ENCODE measurements at regions not wholly inside any gene's neighbourhood (a gene's known extent, or its start where the extent isn't known, plus 50 kb on each side); places are given as distances from the start of the nearest gene placed in this dataset.

- H4K5ac ChIP-seq (ENCODE audit: low read depth, low read length) = no peak overlapping the region
- no peak overlapping the region for H2BK120ac ChIP-seq (ENCODE audit: low read depth, low read length)
- no peaks in the 10 kb centered on the region for H3K4me1 ChIP-seq (ENCODE audit: control insufficient read depth, insufficient read depth, low read length)
- BruUV-seq (replicated peaks) = no TSS peak
- in situ Hi-C loops (cut with MboI; ENCODE audit: low sequenced_read_pairs) = no loop called here
- H3K56ac ChIP-seq (ENCODE audit: extremely low read depth, insufficient read depth, low read length) = no peak overlapping the region
- no peak overlapping the region for H3K4ac ChIP-seq (ENCODE audit: low read depth, low read length)
- no peak overlapping the region for H4K8ac ChIP-seq (ENCODE audit: low read depth in 2 of 2, low read length in 2 of 2)
- no peak overlapping the region for H3K9ac ChIP-seq (ENCODE audit: low read depth, low read length)
- H4K20me1 ChIP-seq (ENCODE audit: insufficient read depth, low read length) = no peaks in the 10 kb centered on the region
- no peak overlapping the region for H2AK9ac ChIP-seq (replicated peaks; ENCODE audit: low read depth, low read length, poor library complexity)
- no peak overlapping the region for H3K23ac ChIP-seq (ENCODE audit: low read depth, low read length)
- no peaks in the 10 kb centered on the region for H3K79me1 ChIP-seq (ENCODE audit: low read depth in 1 of 2, low read length in 2 of 2)
- H3K14ac ChIP-seq (replicated peaks; ENCODE audit: low read depth, low read length) = no peak overlapping the region
- H3K9me1 ChIP-seq (ENCODE audit: insufficient read depth, low read length) = no peaks in the 10 kb centered on the region
- H3K36me3 ChIP-seq (ENCODE audit: control insufficient read depth, insufficient read depth, low read length) = no peaks in the 10 kb centered on the region
- no peak overlapping the region for H2AFZ ChIP-seq (replicated peaks; ENCODE audit: low read length, poor library complexity)
- intact Hi-C loops (cut with micrococcal nuclease) = no loop called here
- H3K4me2 ChIP-seq (ENCODE audit: low read depth, low read length) = no peak overlapping the region
- ATAC-seq (ENCODE audit: low read depth) (no peak), DNase-seq (no peak)
- H2BK20ac ChIP-seq (ENCODE audit: low read depth, low read length) = no peak overlapping the region
- no peak overlapping the region for H4K91ac ChIP-seq (ENCODE audit: insufficient read depth, low read depth, low read length)
- H2AK5ac ChIP-seq (ENCODE audit: low read depth, low read length) = no peak overlapping the region
- H3K27ac ChIP-seq (ENCODE audit: insufficient read depth, low read length) = no peak overlapping the region
- H2BK15ac ChIP-seq (ENCODE audit: low read depth, low read length) = no peak overlapping the region
- no peak overlapping the region for H3K18ac ChIP-seq (ENCODE audit: low read depth, low read length)
- H3K4me3 ChIP-seq (ENCODE audit: insufficient read depth, low read depth, low read length) = no peak overlapping the region
- no peak overlapping the region for H2BK5ac ChIP-seq (ENCODE audit: low read depth, low read length, poor library complexity, severe bottlenecking)
- CTCF ChIA-PET = no interaction called here
- WGBS, 2 experiments (ENCODE audit: extremely low coverage in 2 of 2, insufficient read length in 1 of 2) = 72% methylated on average over 3 of the region's 8 CpGs; no CpG with 5 or more reads in 1 of the 2 experiments
- POLR2A ChIA-PET (ENCODE audit: unreplicated experiment) = no interaction called here
- no peaks in the 10 kb centered on the region for H3K27me3 ChIP-seq (ENCODE audit: control insufficient read depth, insufficient read depth, low read length)
- H3K9me3 ChIP-seq (ENCODE audit: control insufficient read depth, insufficient read depth, low read length) = peaks cover 5% of the 10 kb centered on the region; the same call in 1 of the 2 replicates
- no peak for TF ChIP-seq ELK1 (IDR thresholded peaks at IDR 0.05; ENCODE audit: borderline replicate concordance, low read depth, low read length)
- no peak for TF ChIP-seq FOS (IDR thresholded peaks at IDR 0.05; ENCODE audit: low read depth, low read length)
- TF ChIP-seq POLR2A (IDR thresholded peaks at IDR 0.05; ENCODE audit: low read depth, low read length) = no peak
- TF ChIP-seq CEBPB (IDR thresholded peaks at IDR 0.05; ENCODE audit: low read depth, low read length) = no peak
- no peak for TF ChIP-seq CHD1 (IDR thresholded peaks at IDR 0.05; ENCODE audit: low read depth, low read length)
- no peak for TF ChIP-seq RFX5 (IDR thresholded peaks at IDR 0.05; ENCODE audit: low read depth, low read length)
- TF ChIP-seq RAD21 (IDR thresholded peaks at IDR 0.05; ENCODE audit: low read length) = no peak
- TF ChIP-seq SMC3 (IDR thresholded peaks at IDR 0.05; ENCODE audit: low read depth, low read length) = no peak
- no peak for TF ChIP-seq MXI1 (IDR thresholded peaks at IDR 0.05; ENCODE audit: borderline replicate concordance, low read depth, low read length)
- TF ChIP-seq BHLHE40 (IDR thresholded peaks at IDR 0.05; ENCODE audit: low read depth, low read length) = no peak
- no peak for TF ChIP-seq CTCF (conservative IDR thresholded peaks at IDR 0.05; ENCODE audit: low read depth, low read length)
- TF ChIP-seq MAFK (IDR thresholded peaks at IDR 0.05; ENCODE audit: low read depth, low read length) = no peak
- TF ChIP-seq MAZ (IDR thresholded peaks at IDR 0.05; ENCODE audit: borderline replicate concordance, low read depth, low read length) = no peak
- no peak for TF ChIP-seq RCOR1 (IDR thresholded peaks at IDR 0.05; ENCODE audit: insufficient replicate concordance, low read length)
- TF ChIP-seq USF2 (IDR thresholded peaks at IDR 0.05; ENCODE audit: low read depth, low read length) = no peak
- no peak for TF ChIP-seq NFE2L2 (IDR thresholded peaks at IDR 0.05; ENCODE audit: low read depth, low read length)
- dilution Hi-C loops (cut with HindIII; ENCODE audit: low sequenced_read_pairs, unreplicated experiment) = no loop called here
These were observed 992.6 kb downstream of the NLGN4X start for GRCh38 chrX:5236096-5236495.

Measured in IMR-90 (cell line).